ENCODE measurements at regions not wholly inside any gene's neighbourhood (a gene's known extent, or its start where the extent isn't known, plus 50 kb on each side); places are given as distances from the start of the nearest gene placed in this dataset.
A peak's percentile ranks its signal among the peaks of the same experiment; 100 is the strongest.

DNA sequence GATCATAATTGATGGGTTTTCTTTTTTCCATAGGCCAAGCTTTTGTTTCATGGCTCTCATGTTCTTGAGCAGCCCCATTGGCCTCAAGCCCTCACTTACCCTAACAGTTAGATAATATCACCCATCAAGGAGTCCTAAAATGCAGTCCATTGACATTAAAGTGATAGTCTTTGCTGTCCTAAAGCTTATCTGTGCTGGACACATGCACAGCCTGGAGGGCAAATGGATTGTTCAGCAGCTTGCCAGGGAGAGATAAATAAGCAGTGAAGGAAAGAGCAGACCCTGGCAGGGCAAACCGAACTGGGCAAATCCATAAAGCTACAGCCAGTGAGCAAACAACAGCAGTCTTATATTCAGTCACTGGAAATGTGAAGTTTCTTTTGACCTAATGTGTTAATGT is 199.6 kb upstream of the MID1 start:
- DNase-seq = no peak

DNA sequence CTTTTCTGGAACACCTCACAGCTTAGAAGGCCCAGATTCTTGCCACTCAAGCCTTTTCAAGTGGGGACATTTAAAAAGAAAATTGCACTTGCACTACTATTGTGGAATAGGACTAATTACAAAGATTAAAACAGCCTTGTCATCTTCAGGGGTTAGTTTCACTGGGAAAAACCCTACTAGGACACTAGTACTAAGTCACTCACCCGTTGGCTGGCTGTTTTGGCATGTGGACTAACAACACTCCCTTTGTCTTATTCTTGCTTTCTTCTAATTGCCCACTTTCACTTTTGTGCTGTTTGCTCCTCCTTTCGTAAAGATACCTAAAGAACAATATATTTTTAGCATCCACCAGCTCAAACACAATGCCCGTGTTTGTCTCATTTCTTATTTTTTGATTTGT is 200.9 kb upstream of the MID1 start:
- DNase-seq = no peak

DNA sequence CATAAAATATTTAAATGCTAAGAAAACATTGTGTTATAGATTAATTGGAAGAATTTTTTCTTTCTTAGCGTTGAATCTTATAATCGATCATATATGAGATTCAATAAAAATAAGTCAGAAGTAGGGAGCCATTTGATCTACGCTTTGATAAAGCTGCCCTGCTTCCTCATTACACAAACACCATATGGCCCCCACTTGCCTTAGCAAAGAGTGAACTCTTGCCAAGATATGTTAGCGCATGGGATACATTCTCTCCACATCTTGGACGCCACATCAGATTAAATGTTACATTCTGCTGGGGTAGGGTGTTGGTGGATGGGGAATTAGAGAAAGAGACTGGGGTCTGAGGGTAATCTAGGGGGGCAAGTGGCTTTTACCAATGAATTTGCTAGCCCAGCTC is 207.7 kb upstream of the MID1 start:
- no peak for DNase-seq

DNA sequence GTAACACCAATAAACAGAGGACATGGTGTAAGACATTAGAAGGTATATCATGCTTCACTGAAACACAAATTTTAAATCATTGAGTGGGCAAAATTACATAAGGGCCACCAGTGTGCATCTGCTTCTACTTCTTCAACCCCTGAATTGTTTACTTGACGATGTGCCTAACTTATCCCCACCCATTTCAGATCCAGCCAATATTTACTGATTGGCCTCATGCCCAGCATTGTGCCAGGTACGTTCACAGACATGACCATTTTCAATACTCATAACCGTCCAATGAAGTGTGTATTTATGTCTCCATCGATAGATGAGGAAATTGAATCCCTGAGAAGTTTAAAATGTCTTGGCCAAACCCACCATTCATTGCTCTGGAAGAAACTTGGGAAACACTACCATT is 208.3 kb upstream of the MID1 start:
- DNase-seq = no peak

DNA sequence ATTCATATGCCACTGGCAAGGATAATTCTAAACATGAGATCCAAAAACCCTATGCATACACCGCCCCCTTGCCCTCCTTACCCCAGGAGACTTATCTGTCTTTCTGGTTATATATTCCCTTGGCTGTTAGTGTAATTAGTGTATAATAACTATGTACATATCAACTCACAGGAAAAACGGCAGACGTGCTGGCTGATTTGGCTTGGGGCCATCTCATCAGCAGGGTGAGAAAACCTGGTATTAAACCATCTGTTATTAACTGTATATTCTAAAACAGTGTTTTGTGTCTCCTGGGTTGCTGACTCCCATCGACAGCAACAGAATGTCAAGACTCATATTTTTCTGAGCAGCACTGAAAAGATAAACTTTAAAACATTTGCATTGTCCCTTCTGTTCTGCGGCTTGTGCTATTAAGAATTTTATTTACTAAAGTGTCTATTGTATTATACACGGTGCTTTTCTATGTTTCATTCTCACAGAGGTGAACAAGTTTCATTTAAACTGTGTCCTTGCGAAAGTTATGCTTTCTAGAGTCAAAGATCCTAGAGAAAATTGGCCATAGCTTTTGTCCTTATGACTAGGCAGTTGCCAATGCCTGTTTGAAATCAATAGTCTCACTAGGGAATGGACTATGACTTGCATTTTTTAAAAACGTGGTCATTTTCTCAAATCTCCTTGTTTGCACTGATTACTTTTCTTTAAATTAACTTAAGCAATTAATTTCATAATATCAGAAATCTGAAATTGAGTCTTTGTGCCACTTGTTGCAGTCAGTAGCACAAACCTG is 211.5 kb upstream of the MID1 start:
- DNase-seq = no peak

- peak; percentile 17 for DNase-seq
Observed at GRCh38 chrX:10833299-10834169, 213.1 kb upstream of the MID1 start.

- DNase-seq = no peak
Observed at GRCh38 chrX:10841579-10841978, 221.2 kb upstream of the MID1 start.

GRCh38 chrX:10842646-10843045 is 222.3 kb upstream of the MID1 start:
- no peak for DNase-seq

DNA sequence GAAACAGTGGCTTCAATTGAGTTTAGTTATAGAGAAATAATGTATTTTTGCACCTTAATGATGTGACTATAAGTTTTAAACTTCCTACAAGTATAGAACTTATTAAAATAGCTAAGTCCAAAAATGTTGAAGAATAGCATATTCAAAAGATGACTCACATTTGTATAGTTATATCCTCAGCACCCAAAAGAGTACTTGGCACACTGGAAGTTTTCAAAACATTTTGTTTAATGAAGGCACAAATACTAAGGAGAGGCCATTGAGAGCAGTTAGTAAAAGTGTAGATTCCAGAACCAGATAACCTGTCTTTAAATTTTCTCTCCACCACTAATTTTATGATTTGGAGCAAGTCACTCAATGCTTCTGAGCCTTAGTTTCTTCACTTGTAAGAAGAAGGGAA is 226.9 kb upstream of the MID1 start:
- peak; percentile 30 for DNase-seq

DNA sequence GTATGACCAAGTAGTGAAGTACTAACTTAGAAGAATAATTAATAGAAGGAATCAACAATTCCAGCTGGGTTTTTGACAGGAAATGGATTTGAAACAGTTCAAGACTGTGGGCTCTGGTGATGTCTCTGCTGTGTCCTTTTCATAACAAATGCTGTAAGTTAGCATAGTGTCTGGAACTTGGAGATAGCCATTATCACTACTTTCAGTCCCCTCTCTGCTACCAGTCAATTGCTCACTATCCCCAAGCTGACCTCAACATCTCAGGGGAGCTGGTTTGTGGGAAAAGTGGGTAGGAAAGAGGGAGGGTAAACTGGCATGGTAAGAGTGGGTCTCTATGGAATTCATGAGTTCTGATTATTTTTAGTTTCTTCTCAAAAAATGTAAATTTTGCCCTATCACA is 231.4 kb upstream of the MID1 start:
- no peak for DNase-seq

- no peak for DNase-seq
Observed at GRCh38 chrX:10854594-10854993, 234.2 kb upstream of the MID1 start.

DNA sequence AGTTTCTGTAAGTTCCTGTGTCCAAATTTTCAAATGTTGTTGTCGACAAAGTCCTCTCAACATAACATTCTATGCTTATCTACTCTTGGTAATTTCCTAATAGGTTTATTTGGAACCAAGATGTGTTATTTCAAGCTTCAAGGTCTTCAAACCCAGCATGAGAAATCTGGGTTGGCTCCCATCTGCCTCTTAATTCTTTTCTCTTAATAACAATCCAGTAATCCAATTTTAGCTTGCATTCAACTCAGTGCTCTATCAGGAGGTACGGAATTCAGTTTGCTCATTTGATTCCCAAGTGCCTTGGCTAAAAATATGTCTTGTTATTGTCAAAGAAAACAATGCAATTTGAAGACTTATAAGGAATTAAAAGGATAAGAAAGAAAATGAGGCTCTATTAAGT is 235.5 kb upstream of the MID1 start:
- no peak for DNase-seq

GRCh38 chrX:10856797-10857196 is 236.4 kb upstream of the MID1 start:
- no peak for DNase-seq

DNA sequence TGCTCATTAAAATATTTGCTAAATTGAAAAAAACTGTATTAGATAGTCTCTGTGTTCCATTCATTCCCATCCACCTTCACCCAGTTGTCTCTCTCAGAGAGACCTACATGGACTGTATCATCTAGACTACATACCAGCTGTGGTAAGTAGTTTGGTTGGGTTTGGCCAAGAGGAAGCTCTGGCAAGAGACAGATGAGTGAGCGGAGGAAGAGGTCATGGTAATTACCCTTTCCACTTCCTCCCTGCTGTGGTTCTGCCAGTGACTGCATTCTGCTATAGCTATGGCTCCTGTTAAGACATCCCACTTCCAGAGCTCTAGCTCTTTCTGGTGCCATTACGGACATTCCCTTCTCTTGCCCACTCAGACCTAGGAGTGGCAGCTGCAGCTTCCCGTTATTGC is 239.0 kb upstream of the MID1 start:
- no peak for DNase-seq

- no peak for DNase-seq
Observed at GRCh38 chrX:10875995-10876394, 235.1 kb upstream of the HCCS start.

- DNase-seq = no peak
Observed at GRCh38 chrX:10882484-10882883, 228.6 kb upstream of the HCCS start.

DNA sequence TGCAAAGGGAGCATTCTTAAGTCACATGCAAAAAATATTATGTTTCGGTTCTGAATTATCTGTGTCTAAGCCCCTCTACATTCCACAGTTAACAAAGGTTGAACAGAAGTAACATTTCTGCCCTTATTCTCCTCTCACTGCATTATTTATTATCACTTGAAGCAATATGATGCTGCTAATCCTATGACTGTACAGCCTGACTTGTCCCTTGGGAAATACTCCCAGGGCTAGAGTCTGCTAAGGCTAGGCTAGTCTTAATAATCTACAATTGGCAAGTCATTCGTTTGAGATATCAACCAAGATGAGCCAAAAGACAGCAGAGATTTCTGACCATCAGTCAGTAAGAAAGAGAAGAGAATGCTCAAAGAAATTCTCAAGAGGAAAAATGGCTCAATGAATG is 226.9 kb upstream of the HCCS start:
- DNase-seq = peak; percentile 76

GRCh38 chrX:10892621-10893225 is 218.4 kb upstream of the HCCS start:
- peak; percentile 62 for DNase-seq

DNA sequence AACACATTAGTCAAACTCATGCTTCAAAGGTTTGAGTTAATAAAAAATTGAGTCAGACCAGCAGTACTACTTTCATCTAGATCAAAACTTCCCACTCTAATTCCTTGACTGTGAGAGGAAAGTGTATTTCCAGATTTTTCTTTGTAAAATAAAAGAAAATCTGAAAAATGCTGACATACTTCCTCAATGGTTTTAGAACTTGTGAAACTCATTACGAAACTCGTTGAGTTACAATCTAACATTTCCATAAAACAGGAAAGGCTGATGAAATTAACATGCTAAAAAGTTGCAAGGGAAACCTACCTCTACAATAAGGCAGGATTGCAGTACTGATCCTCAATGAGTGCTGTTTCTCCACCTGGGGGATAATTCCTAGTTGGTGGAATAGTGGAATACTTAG is 217.8 kb upstream of the HCCS start:
- no peak for DNase-seq

DNA sequence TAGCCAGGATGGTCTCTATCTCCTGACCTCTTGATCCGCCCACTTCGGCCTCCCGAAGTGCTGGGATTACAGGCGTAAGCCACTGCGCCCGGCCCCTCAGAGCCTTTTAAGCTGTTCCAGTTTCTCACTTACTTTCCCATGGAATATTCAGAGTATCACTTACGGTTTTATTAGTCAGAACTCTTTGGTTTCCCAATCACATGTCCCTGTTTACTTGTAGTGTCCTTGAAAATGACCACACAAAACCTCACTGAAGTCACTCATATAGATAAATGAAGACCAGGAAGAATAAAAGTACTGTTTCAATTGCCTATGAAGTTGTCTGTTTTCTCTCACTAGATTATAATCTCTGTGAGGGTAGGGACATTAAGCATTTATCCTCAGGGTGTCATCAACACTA is 217.2 kb upstream of the HCCS start:
- no peak for DNase-seq

DNA sequence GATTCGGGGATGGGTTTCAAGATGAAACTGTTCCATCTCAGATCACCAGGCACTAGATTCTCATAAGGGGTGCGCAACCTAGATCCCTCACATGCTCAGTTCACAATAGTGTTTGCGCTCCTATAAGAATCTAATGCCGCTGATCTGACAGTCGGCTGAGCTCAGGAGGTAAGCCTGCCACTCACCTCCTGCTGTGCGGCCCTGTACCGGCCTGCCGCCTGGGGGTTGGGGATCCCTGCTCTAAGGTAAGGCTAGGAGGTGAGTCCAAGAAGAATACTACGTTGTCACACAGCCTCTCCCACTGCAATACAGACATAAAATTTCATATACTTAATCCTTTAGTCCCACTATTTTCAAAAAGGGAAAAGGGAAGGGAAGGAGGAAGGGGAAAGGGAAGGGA is 213.4 kb upstream of the HCCS start:
- DNase-seq = no peak

DNA sequence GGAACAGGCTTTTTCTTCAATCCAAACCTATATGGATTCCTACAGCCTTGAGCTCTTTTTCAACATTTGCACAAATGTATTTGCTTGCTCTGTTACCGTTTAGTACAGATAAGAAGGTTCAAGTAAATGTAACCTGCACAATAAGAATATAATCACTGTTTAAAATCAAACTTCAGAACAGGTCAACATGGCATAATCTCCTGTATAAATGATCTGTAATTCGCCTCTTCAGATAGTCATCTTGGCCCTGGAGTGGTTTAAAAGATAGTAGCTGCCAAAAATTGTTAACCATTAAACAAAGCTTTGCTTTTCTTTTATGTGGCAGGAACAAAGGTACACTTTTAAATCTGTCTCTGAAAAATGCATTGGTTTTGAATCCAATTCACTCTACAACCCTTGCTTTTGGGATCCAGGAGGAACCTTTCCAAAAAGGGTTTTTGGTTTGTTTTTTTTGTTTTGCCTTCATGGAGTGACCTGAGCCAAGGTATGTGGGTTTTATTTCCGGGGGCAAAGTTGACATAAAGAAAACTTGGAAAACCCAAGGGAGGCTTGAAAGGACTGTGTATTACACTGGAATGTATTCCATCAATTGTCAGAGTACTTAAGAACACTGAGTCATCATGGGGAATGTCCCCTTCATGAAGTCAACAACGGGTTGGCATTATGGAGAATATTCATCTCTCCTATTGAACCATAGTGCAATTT is 210.4 kb upstream of the HCCS start:
- peak; percentile 74 for DNase-seq

DNA sequence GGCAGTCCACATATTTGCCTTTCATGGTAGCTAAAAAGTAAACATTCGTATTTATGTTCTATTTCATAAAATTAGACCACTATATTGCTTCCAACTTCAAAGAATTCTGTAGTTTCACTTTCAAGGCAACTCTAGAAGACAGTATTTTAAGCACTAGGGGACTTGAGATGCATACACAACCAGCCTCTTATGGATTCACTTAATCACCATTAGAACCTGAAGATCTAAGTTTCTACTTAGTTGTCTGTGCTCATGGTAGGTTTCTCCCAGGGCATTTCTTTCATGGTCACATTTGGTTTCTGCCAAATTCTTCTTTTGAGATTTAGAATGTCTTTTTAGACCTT is 209.9 kb upstream of the HCCS start:
- no peak for DNase-seq
